ENCODE measurements at regions not wholly inside any gene's neighbourhood (a gene's known extent, or its start where the extent isn't known, plus 50 kb on each side); places are given as distances from the start of the nearest gene placed in this dataset.

GRCh38 chrX:64853424-64853823 is 122.8 kb downstream of the ZC4H2 start:
- Histone ChIP-seq H3K9ac (ENCODE audit: extremely low read depth, low read length, poor library complexity, severe bottlenecking) (no peak overlapping the region), H3K4me1 (ENCODE audit: control insufficient read depth, insufficient read depth, low read length) (no peaks in the 10 kb centered on the region), H3K9me3 (ENCODE audit: control insufficient read depth, low read length) (no peaks in the 10 kb centered on the region), H3K36me3 (ENCODE audit: control insufficient read depth, insufficient read depth, low read length) (no peaks in the 10 kb centered on the region), H3K4me3 (ENCODE audit: low read length) (no peak overlapping the region), H3K27ac (ENCODE audit: low read depth, low read length) (no peak overlapping the region), H3K27me3 (ENCODE audit: control insufficient read depth, insufficient read depth, low read length, poor library complexity, severe bottlenecking) (no peaks in the 10 kb centered on the region)
- Mint-ChIP-seq H3K9me3 (peaks cover 46% of the 10 kb centered on the region), H3K27ac (no peak overlapping the region), H3K4me3 (no peak overlapping the region), H3K4me1 (no peaks in the 10 kb centered on the region), H3K27me3 (ENCODE audit: insufficient read depth) (no peaks in the 10 kb centered on the region), H3K36me3 (ENCODE audit: low read depth) (no peaks in the 10 kb centered on the region)
- no peak for TF ChIP-seq CTCF (conservative IDR thresholded peaks at IDR 0.05)
- no peak for DNase-seq

- H3K36me3 ChIP-seq (ENCODE audit: control insufficient read depth, insufficient read depth, low read length): no peaks in the 10 kb centered on the region
- no peaks in the 10 kb centered on the region for H3K27me3 ChIP-seq (ENCODE audit: control insufficient read depth, insufficient read depth, low read length, poor library complexity, severe bottlenecking)
- H3K4me3 ChIP-seq (ENCODE audit: low read length): no peak overlapping the region
- Mint-ChIP-seq H3K27me3 (ENCODE audit: insufficient read depth) (no peaks in the 10 kb centered on the region), H3K9me3 (peaks cover 30% of the 10 kb centered on the region), H3K4me1 (no peaks in the 10 kb centered on the region), H3K4me3 (no peak overlapping the region), H3K36me3 (ENCODE audit: low read depth) (no peaks in the 10 kb centered on the region), H3K27ac (no peak overlapping the region)
- H3K9ac ChIP-seq (ENCODE audit: extremely low read depth, low read length, poor library complexity, severe bottlenecking): no peak overlapping the region
- H3K9me3 ChIP-seq (ENCODE audit: control insufficient read depth, low read length): no peaks in the 10 kb centered on the region
- H3K27ac ChIP-seq (ENCODE audit: low read depth, low read length): no peak overlapping the region
- H3K4me1 ChIP-seq (ENCODE audit: control insufficient read depth, insufficient read depth, low read length): no peaks in the 10 kb centered on the region
- no peak for DNase-seq
- TF ChIP-seq CTCF (conservative IDR thresholded peaks at IDR 0.05): no peak
- 90% methylated on average over 6 of the region's 6 CpGs; no CpG with 5 or more reads in 1 of the 2 experiments for WGBS, 2 experiments (ENCODE audit: insufficient coverage in 1 of 2, insufficient read length in 1 of 2)
These were observed 125.7 kb downstream of the ZC4H2 start for GRCh38 chrX:64850371-64851082.

- H3K9me3 Mint-ChIP-seq: peaks cover 35% of the 10 kb centered on the region
- H3K4me1 Mint-ChIP-seq: no peaks in the 10 kb centered on the region
- Histone ChIP-seq H3K9me3 (ENCODE audit: control insufficient read depth, low read length) (no peaks in the 10 kb centered on the region), H3K27ac (ENCODE audit: low read depth, low read length) (no peak overlapping the region), H3K36me3 (ENCODE audit: control insufficient read depth, insufficient read depth, low read length) (no peaks in the 10 kb centered on the region), H3K4me3 (ENCODE audit: low read length) (no peak overlapping the region), H3K4me1 (ENCODE audit: control insufficient read depth, insufficient read depth, low read length) (no peaks in the 10 kb centered on the region), H3K9ac (ENCODE audit: extremely low read depth, low read length, poor library complexity, severe bottlenecking) (no peak overlapping the region), H3K27me3 (ENCODE audit: control insufficient read depth, insufficient read depth, low read length, poor library complexity, severe bottlenecking) (no peaks in the 10 kb centered on the region)
- no peak for DNase-seq
- no peak overlapping the region for H3K27ac Mint-ChIP-seq
- WGBS, 2 experiments (ENCODE audit: insufficient coverage in 1 of 2, insufficient read length in 1 of 2): 100% methylated on average over 1 of the region's 1 CpG; no CpG with 5 or more reads in 1 of the 2 experiments
- no peak for TF ChIP-seq CTCF (conservative IDR thresholded peaks at IDR 0.05)
- H3K27me3 Mint-ChIP-seq (ENCODE audit: insufficient read depth): no peaks in the 10 kb centered on the region
- no peaks in the 10 kb centered on the region for H3K36me3 Mint-ChIP-seq (ENCODE audit: low read depth)
- H3K4me3 Mint-ChIP-seq: no peak overlapping the region
These were observed 133.0 kb downstream of the ZC4H2 start for GRCh38 chrX:64843224-64843623.

All from endodermal cell (in vitro differentiated cells).